Suprapubic skin (tissue), 4 donors: ENCODE measurements at regions not wholly inside any gene's neighbourhood (a gene's known extent, or its start where the extent isn't known, plus 50 kb on each side); places are given as distances from the start of the nearest gene placed in this dataset.
A peak's percentile ranks its signal among the peaks of the same experiment; 100 is the strongest.
"Not testable (repeated sequence)": the region's sequence is repeated elsewhere in the genome, so short reads cannot be mapped to it uniquely, and the experiment has no call there.

Source experiments
- DNase-seq, 2 donors: peaks; one replicate each; pipeline ENCODE4 v3.0.0-alpha.2; 2019; ENCODE audit warnings: low spot score in 2 of 2
- H3K27ac ChIP-seq: fragments of 200-600 bp; sonication (generic); one replicate; pipeline ENCODE4 v1.5.1; 2019
- H3K27me3 ChIP-seq: fragments of 200-600 bp; sonication (generic); one replicate; pipeline ENCODE4 v1.5.1; 2019
- H3K36me3 ChIP-seq: fragments of 200-600 bp; sonication (generic); one replicate; pipeline ENCODE4 v1.5.1; 2019
- H3K4me1 ChIP-seq: fragments of 200-600 bp; sonication (generic); one replicate; pipeline ENCODE4 v1.5.1; 2019
- H3K4me3 ChIP-seq: fragments of 200-600 bp; sonication (generic); one replicate; pipeline ENCODE4 v1.5.1; 2019; ENCODE audit warnings: mild to moderate bottlenecking
- H3K9me3 ChIP-seq: fragments of 200-600 bp; sonication (generic); one replicate; pipeline ENCODE4 v1.5.1; 2019
- CTCF ChIP-seq, 2 donors: fragments of 200-600 bp in 1 of 2; fragments of 450-650 bp in 1 of 2; sonication (generic) in 1 of 2; IDR thresholded peaks; one replicate each; pipeline ENCODE4 v1.5.1; 2016 to 2019; ENCODE audit warnings: antibody characterized with exemption in 2 of 2, mild to moderate bottlenecking in 1 of 2, moderate library complexity in 1 of 2
- EP300 ChIP-seq: sonication (generic); formaldehyde crosslinking; IDR thresholded peaks from one replicate; pipeline ENCODE4 v1.6.1; 2017; ENCODE audit warnings: antibody characterized with exemption
- POLR2A ChIP-seq, 2 donors: fragments of 450-650 bp; IDR thresholded peaks; one replicate each; pipeline ENCODE4 v1.6.1; 2017; ENCODE audit warnings: antibody characterized with exemption in 2 of 2, mild to moderate bottlenecking in 2 of 2, moderate library complexity in 2 of 2
- POLR2AphosphoS5 ChIP-seq, 3 donors: sonication (generic); formaldehyde crosslinking; IDR thresholded peaks; one replicate each; pipeline ENCODE4 v1.6.1; 2017; ENCODE audit warnings: antibody characterized with exemption in 3 of 3
- WGBS: methylation state at CpG from one replicate; pipeline ENCODE4 v1.1.5; 2018; 5-methylcytosine and 5-hydroxymethylcytosine counted together

DNA sequence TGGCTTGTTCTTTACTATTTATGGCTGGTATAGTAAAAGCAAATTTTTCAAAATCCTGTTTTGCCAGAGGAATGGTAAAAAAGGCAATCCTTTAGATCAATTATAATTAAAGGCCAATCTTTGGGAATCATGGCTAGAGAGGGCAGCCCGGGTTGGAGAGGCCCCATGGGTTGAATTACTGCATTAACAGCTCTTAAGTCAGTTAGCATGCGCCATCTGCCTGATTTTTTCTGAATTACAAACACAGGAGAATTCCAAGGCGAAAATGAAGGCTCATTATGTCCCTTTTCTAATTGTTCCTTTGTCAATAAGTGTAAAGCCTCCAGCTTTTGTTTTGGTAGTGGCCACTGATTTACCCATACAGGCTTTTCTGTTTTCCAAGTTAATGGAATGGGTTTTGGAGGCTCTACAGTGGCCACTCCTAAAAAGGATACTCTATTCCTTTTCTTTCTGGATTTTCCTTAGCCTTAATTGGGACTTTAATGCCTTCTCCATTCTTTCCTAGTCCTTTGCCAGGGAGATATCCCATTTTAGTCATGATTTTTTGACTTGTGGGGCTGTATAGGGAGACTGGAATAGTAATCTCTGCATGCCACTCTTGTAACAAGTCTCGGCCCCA, 114.9 kb upstream of the LARP1 start:
- DNase-seq: peak in 1 of 2 donors; percentile 58
- not testable (repeated sequence) for H3K27ac ChIP-seq, H3K27me3 ChIP-seq, H3K4me3 ChIP-seq, H3K36me3 ChIP-seq, H3K4me1 ChIP-seq, H3K9me3 ChIP-seq
- WGBS: 34% methylated on average over 4 of the region's 4 CpGs
- peak in 1 of 2 donors; percentile 49 for TF ChIP-seq CTCF (IDR thresholded peaks at IDR 0.05)

DNA sequence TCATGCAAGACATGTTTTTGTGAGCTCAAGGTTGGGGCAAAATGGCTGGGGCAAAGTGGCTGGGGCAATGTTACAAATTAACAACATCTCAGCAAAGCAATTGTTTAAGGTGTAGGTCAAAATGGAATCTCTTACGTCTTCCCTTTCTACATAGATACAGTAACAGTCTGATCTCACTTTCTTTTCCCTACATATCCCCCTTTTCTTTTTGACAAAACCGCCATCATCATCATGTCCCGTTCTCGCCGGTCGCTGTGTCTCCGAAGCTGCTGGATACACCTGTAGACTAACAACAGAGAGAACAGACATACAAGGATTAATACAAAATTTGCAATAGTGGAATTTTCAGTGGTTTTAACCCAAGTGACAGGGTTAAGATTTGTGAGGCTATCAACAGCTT, 118.4 kb upstream of the LARP1 start:
- not testable (repeated sequence) for H3K27me3 ChIP-seq, H3K36me3 ChIP-seq, H3K27ac ChIP-seq, H3K4me1 ChIP-seq, H3K9me3 ChIP-seq, H3K4me3 ChIP-seq
- DNase-seq: peak; percentile 10 to 67
- WGBS: 95% methylated on average over 7 of the region's 7 CpGs

- peak; percentile 15 to 26 for DNase-seq
These were observed 118.9 kb upstream of the LARP1 start for GRCh38 chr5:154636271-154636670.

DNA sequence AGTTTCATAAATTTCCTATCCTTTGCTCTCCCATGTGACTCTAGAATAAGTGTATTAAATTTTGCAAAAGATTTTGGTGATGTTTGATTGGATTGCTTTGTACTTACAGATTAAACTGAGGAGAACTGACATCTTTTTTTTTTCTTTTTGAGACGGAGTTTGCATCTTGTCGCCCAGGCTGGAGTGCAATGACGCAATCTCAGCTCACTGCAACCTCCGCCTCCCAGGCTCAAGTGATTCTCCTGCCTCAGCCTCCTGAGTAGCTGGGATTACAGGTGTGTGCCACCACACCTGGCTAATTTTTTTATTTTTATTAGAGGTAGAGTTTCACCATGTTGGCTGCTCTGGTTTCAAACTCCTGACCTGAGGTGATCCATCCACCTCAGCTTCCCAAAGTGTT, 121.4 kb upstream of the LARP1 start:
- H3K36me3 ChIP-seq, H3K27ac ChIP-seq, H3K4me3 ChIP-seq, H3K27me3 ChIP-seq, H3K4me1 ChIP-seq, H3K9me3 ChIP-seq: not testable (repeated sequence)
- WGBS: 94% methylated on average over 4 of the region's 4 CpGs
- DNase-seq: peak in 1 of 2 donors; percentile 11

More at GRCh38 chr5:154636271-154636670, 118.9 kb upstream of the LARP1 start:
- not testable (repeated sequence) for H3K4me3 ChIP-seq, H3K27ac ChIP-seq, H3K9me3 ChIP-seq, H3K36me3 ChIP-seq, H3K27me3 ChIP-seq, H3K4me1 ChIP-seq
- WGBS: 89% methylated on average over 12 of the region's 12 CpGs

DNA sequence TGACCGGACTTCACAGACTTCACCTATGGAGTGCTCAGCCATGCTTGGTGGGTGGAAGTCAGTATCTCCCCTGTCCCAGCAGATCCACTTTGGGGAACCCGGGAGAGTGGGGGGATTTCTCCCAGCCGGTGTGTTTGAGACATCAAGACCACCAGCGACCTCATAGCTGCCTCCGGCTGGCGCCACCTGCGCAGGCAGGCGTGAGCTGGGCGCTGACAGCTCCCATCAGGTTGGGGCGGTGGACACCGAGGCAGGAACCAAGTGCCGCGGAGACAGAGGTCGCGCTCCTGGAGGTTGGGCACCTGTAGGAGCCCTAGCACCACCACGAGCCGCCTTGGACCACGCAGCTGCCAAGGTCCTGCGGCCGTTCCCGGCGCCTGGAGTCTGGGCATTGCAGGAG, 124.0 kb upstream of the LARP1 start:
- Histone ChIP-seq H3K4me1 (no peaks in the 10 kb centered on the region), H3K27me3 (no peaks in the 10 kb centered on the region), H3K4me3 (no peak overlapping the region), H3K9me3 (no peaks in the 10 kb centered on the region), H3K36me3 (no peaks in the 10 kb centered on the region), H3K27ac (no peak overlapping the region)
- peak; percentile 44 to 79 for DNase-seq
- TF ChIP-seq EP300 (no peak), POLR2AphosphoS5 (IDR thresholded peaks at IDR 0.05) (no peak), POLR2A (IDR thresholded peaks at IDR 0.05) (no peak), CTCF (IDR thresholded peaks at IDR 0.05) (no peak)
- WGBS: 95% methylated on average over 8 of the region's 22 CpGs

DNA sequence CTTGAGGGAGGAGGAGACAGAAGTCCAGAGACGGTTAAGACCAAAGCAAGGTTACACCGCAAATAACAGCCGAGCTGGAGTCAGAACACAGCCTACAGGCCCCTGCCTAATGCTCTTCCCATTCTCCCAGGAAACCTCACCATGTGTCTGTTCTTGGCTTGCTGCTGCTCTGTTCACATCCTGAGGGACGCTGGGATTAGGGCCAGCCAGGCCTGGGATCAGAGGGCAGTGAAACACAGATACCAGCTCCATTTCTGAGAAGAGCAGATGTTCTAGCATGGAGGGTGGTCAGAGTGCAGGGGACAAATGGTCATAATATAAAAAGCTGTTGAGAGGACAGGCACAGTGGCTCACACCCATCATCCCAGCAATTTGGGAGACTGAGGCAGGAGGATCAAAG, 124.8 kb upstream of the LARP1 start:
- DNase-seq: peak; percentile 14 to 41
- no peaks in the 10 kb centered on the region for H3K9me3 ChIP-seq
- TF ChIP-seq CTCF (IDR thresholded peaks at IDR 0.05): no peak
- TF ChIP-seq POLR2AphosphoS5 (IDR thresholded peaks at IDR 0.05): no peak
- H3K27me3 ChIP-seq: no peaks in the 10 kb centered on the region
- no peak overlapping the region for H3K4me3 ChIP-seq
- WGBS: 69% methylated on average over 4 of the region's 4 CpGs
- H3K4me1 ChIP-seq: no peaks in the 10 kb centered on the region
- no peaks in the 10 kb centered on the region for H3K36me3 ChIP-seq
- H3K27ac ChIP-seq: peak overlapping the region; percentile 1

DNA sequence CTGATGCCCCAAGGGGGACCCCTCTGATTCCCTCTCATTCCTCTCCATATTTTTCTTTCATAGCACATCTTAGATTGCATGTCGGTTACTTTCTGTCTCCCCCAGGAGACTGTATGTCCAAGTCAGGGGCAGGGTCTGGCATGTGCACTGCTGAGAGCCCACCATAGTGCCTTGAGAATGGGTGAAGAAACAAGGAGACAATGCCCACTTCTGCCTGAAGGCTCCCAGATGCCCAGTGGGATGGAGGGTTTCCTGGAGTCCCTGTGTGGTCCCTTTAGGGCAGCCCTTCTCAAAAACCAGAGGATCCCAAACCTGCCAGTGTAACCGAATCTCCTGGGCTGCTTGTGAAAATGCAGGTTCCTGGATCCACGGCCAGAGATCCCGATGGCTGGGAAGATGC, 126.5 kb upstream of the LARP1 start:
- Histone ChIP-seq H3K4me1 (no peaks in the 10 kb centered on the region), H3K4me3 (peak overlapping the region; percentile 2), H3K27me3 (no peaks in the 10 kb centered on the region), H3K9me3 (no peaks in the 10 kb centered on the region), H3K36me3 (no peaks in the 10 kb centered on the region), H3K27ac (peak overlapping the region; percentile 39)
- peak in 1 of 2 donors; percentile 14 for DNase-seq
- TF ChIP-seq EP300 (no peak), POLR2AphosphoS5 (IDR thresholded peaks at IDR 0.05) (no peak), CTCF (IDR thresholded peaks at IDR 0.05) (no peak), POLR2A (IDR thresholded peaks at IDR 0.05) (no peak)
- 85% methylated on average over 4 of the region's 4 CpGs for WGBS
